ENCODE measurements at regions not wholly inside any gene's neighbourhood (a gene's known extent, or its start where the extent isn't known, plus 50 kb on each side); places are given as distances from the start of the nearest gene placed in this dataset.

DNA sequence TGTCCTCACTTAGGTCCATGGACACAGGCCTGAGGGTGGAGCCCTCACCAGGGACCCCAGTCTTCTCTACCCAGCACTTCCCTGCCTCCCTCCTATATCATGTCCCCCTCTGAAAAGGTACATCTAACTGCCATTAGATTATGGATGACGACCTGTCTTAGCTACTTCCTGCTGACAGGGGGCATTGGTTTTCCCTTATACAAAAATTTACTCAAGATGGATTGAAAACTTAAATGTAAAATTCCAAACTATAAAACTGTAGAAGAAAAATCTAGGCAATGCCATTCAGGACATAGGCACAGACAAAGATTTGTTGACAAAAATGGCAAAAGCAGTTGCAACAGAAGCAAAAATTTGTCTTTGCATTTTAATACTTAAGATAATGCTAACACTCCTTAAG lies 623.2 kb upstream of the FAM174A start:
- no peak overlapping the region for H3K4me2 ChIP-seq (replicated peaks; ENCODE audit: extremely low read depth, low read length, poor library complexity, severe bottlenecking)
- H4K20me1 ChIP-seq (ENCODE audit: insufficient read depth, low read length), result no peaks in the 10 kb centered on the region
- no peak overlapping the region for H3K4me3 Mint-ChIP-seq
- intact Hi-C loops (cut with micrococcal nuclease), result no loop called here
- no peak overlapping the region for H3K27ac ChIP-seq (ENCODE audit: low read depth in 1 of 2, low read length in 2 of 2)
- H3K9ac ChIP-seq (ENCODE audit: insufficient read depth, low read length, poor library complexity, severe bottlenecking), result no peak overlapping the region
- no peaks in the 10 kb centered on the region for H3K36me3 ChIP-seq (replicated peaks in 1 of 2; ENCODE audit: control insufficient read depth in 1 of 2, insufficient read depth in 2 of 2, low read length in 2 of 2)
- TF ChIP-seq CTCF (IDR thresholded peaks at IDR 0.05), result no peak
- no peak overlapping the region for H3K4me3 ChIP-seq (replicated peaks in 1 of 3; ENCODE audit: low read depth in 2 of 3, low read length in 3 of 3)
- peaks cover 0 to 6% (median 2%) of the 10 kb centered on the region in 7 donors for H3K9me3 Mint-ChIP-seq
- H3K4me1 ChIP-seq (ENCODE audit: control insufficient read depth in 1 of 2, insufficient read depth in 2 of 2, low read length in 2 of 2), result no peaks in the 10 kb centered on the region
- H3K27me3 Mint-ChIP-seq (ENCODE audit: low read depth in 3 of 3), result peaks cover 0 to 2% (median 0%) of the 10 kb centered on the region in 3 donors
- no peaks in the 10 kb centered on the region for H3K27me3 ChIP-seq (ENCODE audit: control insufficient read depth in 2 of 2, insufficient read depth in 2 of 2, low read length in 2 of 2)
- H2AFZ ChIP-seq (ENCODE audit: insufficient read depth, low read depth, low read length, poor library complexity, severe bottlenecking), result no peak overlapping the region
- H3K36me3 Mint-ChIP-seq, result no peaks in the 10 kb centered on the region
- H3K4me1 Mint-ChIP-seq, result no peaks in the 10 kb centered on the region
- H3K79me2 ChIP-seq (ENCODE audit: insufficient read depth, low read length), result no peaks in the 10 kb centered on the region
- H3K9me3 ChIP-seq (replicated peaks in 1 of 2; ENCODE audit: control insufficient read depth in 1 of 2, insufficient read depth in 1 of 2, low read length in 2 of 2), result peaks cover 5% of the 10 kb centered on the region in 2 donors
- no peak overlapping the region for H3K27ac Mint-ChIP-seq
- DNase-seq, result no peak
- WGBS (ENCODE audit: insufficient coverage), result no CpG with 5 or more reads among the region's 1 CpG

DNA sequence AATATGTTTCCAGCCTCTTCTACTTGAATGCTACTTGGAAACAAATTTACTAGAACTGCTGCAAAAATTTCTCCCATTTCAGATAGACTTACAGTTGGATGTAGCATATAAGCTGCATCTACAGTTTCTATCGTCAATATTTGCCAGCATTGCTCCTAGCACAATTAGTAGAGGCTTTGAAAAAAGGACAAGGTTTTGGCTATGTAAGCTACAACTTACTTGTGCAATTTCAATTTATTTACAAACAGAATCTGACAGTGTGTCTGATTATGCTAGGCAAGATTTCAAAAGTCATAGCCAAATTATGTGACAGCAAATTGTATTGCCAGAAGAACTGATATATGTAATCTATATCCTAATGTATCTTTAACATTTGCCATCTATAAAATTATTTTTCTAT lies 628.4 kb upstream of the FAM174A start:
- H3K4me2 ChIP-seq (replicated peaks; ENCODE audit: extremely low read depth, low read length, poor library complexity, severe bottlenecking), result no peak overlapping the region
- no CpG with 5 or more reads among the region's 1 CpG for WGBS (ENCODE audit: insufficient coverage)
- no peaks in the 10 kb centered on the region for H4K20me1 ChIP-seq (ENCODE audit: insufficient read depth, low read length)
- H3K27ac ChIP-seq (ENCODE audit: low read depth in 1 of 2, low read length in 2 of 2), result no peak overlapping the region
- H3K27me3 ChIP-seq (ENCODE audit: control insufficient read depth in 2 of 2, insufficient read depth in 2 of 2, low read length in 2 of 2), result no peaks in the 10 kb centered on the region
- no peak for DNase-seq
- peaks cover 0 to 6% (median 2%) of the 10 kb centered on the region in 7 donors for H3K9me3 Mint-ChIP-seq
- no peak overlapping the region for H2AFZ ChIP-seq (ENCODE audit: insufficient read depth, low read depth, low read length, poor library complexity, severe bottlenecking)
- no peaks in the 10 kb centered on the region for H3K4me1 ChIP-seq (ENCODE audit: control insufficient read depth in 1 of 2, insufficient read depth in 2 of 2, low read length in 2 of 2)
- H3K36me3 Mint-ChIP-seq, result no peaks in the 10 kb centered on the region
- no peak overlapping the region for H3K4me3 Mint-ChIP-seq
- H3K4me1 Mint-ChIP-seq, result no peaks in the 10 kb centered on the region
- TF ChIP-seq CTCF (IDR thresholded peaks at IDR 0.05), result no peak
- no peak overlapping the region for H3K4me3 ChIP-seq (replicated peaks in 1 of 3; ENCODE audit: low read depth in 2 of 3, low read length in 3 of 3)
- intact Hi-C loops (cut with micrococcal nuclease), result no loop called here
- H3K9ac ChIP-seq (ENCODE audit: insufficient read depth, low read length, poor library complexity, severe bottlenecking), result no peak overlapping the region
- H3K9me3 ChIP-seq (replicated peaks in 1 of 2; ENCODE audit: control insufficient read depth in 1 of 2, insufficient read depth in 1 of 2, low read length in 2 of 2), result peaks cover 5% of the 10 kb centered on the region in 2 donors
- H3K36me3 ChIP-seq (replicated peaks in 1 of 2; ENCODE audit: control insufficient read depth in 1 of 2, insufficient read depth in 2 of 2, low read length in 2 of 2), result no peaks in the 10 kb centered on the region
- H3K79me2 ChIP-seq (ENCODE audit: insufficient read depth, low read length), result no peaks in the 10 kb centered on the region
- H3K27ac Mint-ChIP-seq, result no peak overlapping the region
- H3K27me3 Mint-ChIP-seq (ENCODE audit: low read depth in 3 of 3), result peaks cover 0 to 2% (median 0%) of the 10 kb centered on the region in 3 donors
